ENCODE measurements at regions not wholly inside any gene's neighbourhood (a gene's known extent, or its start where the extent isn't known, plus 50 kb on each side); places are given as distances from the start of the nearest gene placed in this dataset.

GRCh38 chr5:17925276-17925675 is 291.0 kb downstream of the TAF11L14 start:
- TF ChIP-seq CSRNP3 (CRISPR knock-in tag; IDR thresholded peaks at IDR 0.05) (no peak), PPARA (CRISPR knock-in tag; IDR thresholded peaks at IDR 0.05; ENCODE audit: borderline replicate concordance) (no peak), RARB (CRISPR knock-in tag; IDR thresholded peaks at IDR 0.05) (no peak), TCF4 (CRISPR knock-in tag; IDR thresholded peaks at IDR 0.05; ENCODE audit: borderline replicate concordance) (no peak), BACH2 (CRISPR knock-in tag; IDR thresholded peaks at IDR 0.05; ENCODE audit: borderline replicate concordance) (no peak)
- ATAC-seq, result no peak

- ATAC-seq, result no peak
- TF ChIP-seq PATZ1 (CRISPR knock-in tag; IDR thresholded peaks at IDR 0.05; ENCODE audit: borderline replicate concordance), result no peak
- TF ChIP-seq POU6F1 (CRISPR knock-in tag; IDR thresholded peaks at IDR 0.05; ENCODE audit: borderline replicate concordance, low read depth), result no peak
- no peak for TF ChIP-seq CREB5 (CRISPR knock-in tag; IDR thresholded peaks at IDR 0.05; ENCODE audit: low read depth)
- TF ChIP-seq PPARA (CRISPR knock-in tag; IDR thresholded peaks at IDR 0.05; ENCODE audit: borderline replicate concordance), result no peak
- no peak for TF ChIP-seq ZNF8 (CRISPR knock-in tag; IDR thresholded peaks at IDR 0.05)
- TF ChIP-seq OSR1 (CRISPR knock-in tag; IDR thresholded peaks at IDR 0.05), result no peak
- no peak for TF ChIP-seq ZNF70 (CRISPR knock-in tag; IDR thresholded peaks at IDR 0.05)
- TF ChIP-seq TSHZ2 (CRISPR knock-in tag; IDR thresholded peaks at IDR 0.05), result no peak
- TF ChIP-seq ZFP30 (CRISPR knock-in tag; IDR thresholded peaks at IDR 0.05), result no peak
- no peak for TF ChIP-seq ESRRG (CRISPR knock-in tag; IDR thresholded peaks at IDR 0.05)
- no peak for TF ChIP-seq GLIS3 (CRISPR knock-in tag; IDR thresholded peaks at IDR 0.05)
- no peak for TF ChIP-seq ISL1 (CRISPR knock-in tag; IDR thresholded peaks at IDR 0.05)
- no peak for TF ChIP-seq BACH2 (CRISPR knock-in tag; IDR thresholded peaks at IDR 0.05; ENCODE audit: borderline replicate concordance)
- TF ChIP-seq ZNF565 (CRISPR knock-in tag; conservative IDR thresholded peaks at IDR 0.05; ENCODE audit: low read depth), result no peak
- TF ChIP-seq SNAI2 (CRISPR knock-in tag; IDR thresholded peaks at IDR 0.05), result no peak
These were observed 294.3 kb downstream of the TAF11L14 start for GRCh38 chr5:17928581-17928981.

- no peak for ATAC-seq
- TF ChIP-seq PPARA (CRISPR knock-in tag; IDR thresholded peaks at IDR 0.05; ENCODE audit: borderline replicate concordance) (no peak), ESRRG (CRISPR knock-in tag; IDR thresholded peaks at IDR 0.05) (no peak), ZNF8 (CRISPR knock-in tag; IDR thresholded peaks at IDR 0.05) (no peak)
These were observed 294.9 kb downstream of the TAF11L14 start for GRCh38 chr5:17929171-17929570.

- ATAC-seq, result no peak
- no peak for TF ChIP-seq ESRRG (CRISPR knock-in tag; IDR thresholded peaks at IDR 0.05)
- no peak for TF ChIP-seq ZNF70 (CRISPR knock-in tag; IDR thresholded peaks at IDR 0.05)
- TF ChIP-seq ZFP3 (CRISPR knock-in tag; IDR thresholded peaks at IDR 0.05), result no peak
- no peak for TF ChIP-seq ZNF565 (CRISPR knock-in tag; conservative IDR thresholded peaks at IDR 0.05; ENCODE audit: low read depth)
- no peak for TF ChIP-seq OSR1 (CRISPR knock-in tag; IDR thresholded peaks at IDR 0.05)
- no peak for TF ChIP-seq ISL1 (CRISPR knock-in tag; IDR thresholded peaks at IDR 0.05)
- no peak for TF ChIP-seq GLIS3 (CRISPR knock-in tag; IDR thresholded peaks at IDR 0.05)
- TF ChIP-seq PATZ1 (CRISPR knock-in tag; IDR thresholded peaks at IDR 0.05; ENCODE audit: borderline replicate concordance), result no peak
- TF ChIP-seq ZFP30 (CRISPR knock-in tag; IDR thresholded peaks at IDR 0.05), result no peak
- no peak for TF ChIP-seq TSHZ2 (CRISPR knock-in tag; IDR thresholded peaks at IDR 0.05)
- TF ChIP-seq CSRNP3 (CRISPR knock-in tag; IDR thresholded peaks at IDR 0.05), result no peak
- no peak for TF ChIP-seq PPARA (CRISPR knock-in tag; IDR thresholded peaks at IDR 0.05; ENCODE audit: borderline replicate concordance)
These were observed 296.1 kb downstream of the TAF11L14 start for GRCh38 chr5:17930346-17930745.
